ENCODE measurements at regions not wholly inside any gene's neighbourhood (a gene's known extent, or its start where the extent isn't known, plus 50 kb on each side); places are given as distances from the start of the nearest gene placed in this dataset.

DNA sequence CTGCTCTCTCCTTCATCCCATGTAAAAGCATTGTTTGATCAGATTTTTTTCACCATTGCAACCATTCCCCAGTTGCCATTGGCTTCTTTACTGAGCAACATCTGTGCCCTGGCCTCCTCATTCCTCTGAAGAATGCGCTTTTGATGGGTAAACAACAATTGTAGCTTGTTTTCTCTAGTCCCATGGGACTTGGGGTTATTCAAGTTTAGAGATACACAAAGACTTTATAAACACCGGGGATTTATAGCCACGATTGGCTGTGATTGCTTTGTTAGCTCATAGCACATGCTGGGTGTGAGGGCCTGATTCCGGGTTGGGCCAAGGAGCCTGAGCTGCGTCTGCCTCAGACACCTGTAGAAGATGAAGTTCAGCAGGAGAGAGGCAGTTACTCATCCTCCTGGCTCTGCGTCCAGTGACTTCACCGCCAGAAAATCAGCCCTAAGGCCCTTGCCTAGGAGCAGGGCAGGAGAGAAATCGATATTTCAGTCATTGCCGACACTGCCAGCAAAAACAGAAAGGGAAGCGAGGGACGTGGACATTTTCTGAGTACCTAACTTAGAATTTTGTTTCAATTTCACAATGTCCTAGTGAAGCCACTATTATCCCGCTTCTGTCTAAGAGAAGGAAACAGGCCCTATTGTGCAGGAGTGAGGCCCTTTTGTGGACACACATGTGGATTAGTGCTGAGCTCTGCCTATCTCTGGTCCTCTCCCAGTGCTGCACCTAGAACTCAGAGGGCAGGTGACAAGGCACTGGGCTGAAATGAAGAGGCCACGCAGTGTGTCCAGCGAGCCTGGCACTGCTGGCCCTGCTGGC, 159.8 kb upstream of the USP24 start:
- intact Hi-C loops (cut with micrococcal nuclease): loop anchor here (1.0 to 5.0 kb wide), 5 partner anchors 54 to 1210 kb away; no protein-coding TSS in a partner anchor
- H3K4me2 ChIP-seq (ENCODE audit: low read length): peak overlapping the region; percentile 64
- no peaks in the 10 kb centered on the region for H3K27me3 ChIP-seq (ENCODE audit: low read length)
- H4K20me1 ChIP-seq (ENCODE audit: low read length): no peaks in the 10 kb centered on the region
- no peaks in the 10 kb centered on the region for H3F3A ChIP-seq (ENCODE audit: low read length, unreplicated experiment)
- no peaks in the 10 kb centered on the region for H3K79me2 ChIP-seq (ENCODE audit: low read length)
- TSS peak; percentile 61 for BruUV-seq (replicated peaks)
- TF ChIP-seq EZH2phosphoT487 (IDR thresholded peaks at IDR 0.05; ENCODE audit: borderline replicate concordance, low read length): no peak
- no peak for TF ChIP-seq EZH2 (IDR thresholded peaks at IDR 0.05; ENCODE audit: low read length, unreplicated experiment)
- TF ChIP-seq, protein P1, sequence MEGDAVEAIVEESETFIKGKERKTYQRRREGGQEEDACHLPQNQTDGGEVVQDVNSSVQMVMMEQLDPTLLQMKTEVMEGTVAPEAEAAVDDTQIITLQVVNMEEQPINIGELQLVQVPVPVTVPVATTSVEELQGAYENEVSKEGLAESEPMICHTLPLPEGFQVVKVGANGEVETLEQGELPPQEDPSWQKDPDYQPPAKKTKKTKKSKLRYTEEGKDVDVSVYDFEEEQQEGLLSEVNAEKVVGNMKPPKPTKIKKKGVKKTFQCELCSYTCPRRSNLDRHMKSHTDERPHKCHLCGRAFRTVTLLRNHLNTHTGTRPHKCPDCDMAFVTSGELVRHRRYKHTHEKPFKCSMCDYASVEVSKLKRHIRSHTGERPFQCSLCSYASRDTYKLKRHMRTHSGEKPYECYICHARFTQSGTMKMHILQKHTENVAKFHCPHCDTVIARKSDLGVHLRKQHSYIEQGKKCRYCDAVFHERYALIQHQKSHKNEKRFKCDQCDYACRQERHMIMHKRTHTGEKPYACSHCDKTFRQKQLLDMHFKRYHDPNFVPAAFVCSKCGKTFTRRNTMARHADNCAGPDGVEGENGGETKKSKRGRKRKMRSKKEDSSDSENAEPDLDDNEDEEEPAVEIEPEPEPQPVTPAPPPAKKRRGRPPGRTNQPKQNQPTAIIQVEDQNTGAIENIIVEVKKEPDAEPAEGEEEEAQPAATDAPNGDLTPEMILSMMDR (conservative IDR thresholded peaks at IDR 0.05; ENCODE audit: low read depth, low read length): no peak
- peak overlapping the region; percentile 90 for H3K27ac ChIP-seq (ENCODE audit: low read length)
- no peaks in the 10 kb centered on the region for H3K9me3 ChIP-seq (ENCODE audit: low read length)
- peak overlapping the region; percentile 6; the same call in 1 of the 2 replicates for H3K4me3 ChIP-seq (ENCODE audit: low read length)
- ChIA-PET CTCF (interaction anchor here (0.5 to 1.9 kb wide), 11 partner anchors 28 to 1450 kb away, joined by 3 to 12 read pairs (median 5); no protein-coding TSS in a partner anchor), POLR2A (ENCODE audit: unreplicated experiment) (no interaction called here)
- H3K36me3 ChIP-seq (ENCODE audit: low read depth, low read length): no peaks in the 10 kb centered on the region
- ATAC-seq: peak; percentile 88
- peak overlapping the region; percentile 64 for H2AFZ ChIP-seq (ENCODE audit: low read length)
- peaks cover 55% of the 10 kb centered on the region for H3K4me1 ChIP-seq (ENCODE audit: insufficient read depth, low read length)
- H3K9ac ChIP-seq (ENCODE audit: low read length): peak overlapping the region; percentile 74
- H3K9me2 ChIP-seq (replicated peaks; ENCODE audit: low read length): no peaks in the 10 kb centered on the region
- peak; percentile 90 for DNase-seq

DNA sequence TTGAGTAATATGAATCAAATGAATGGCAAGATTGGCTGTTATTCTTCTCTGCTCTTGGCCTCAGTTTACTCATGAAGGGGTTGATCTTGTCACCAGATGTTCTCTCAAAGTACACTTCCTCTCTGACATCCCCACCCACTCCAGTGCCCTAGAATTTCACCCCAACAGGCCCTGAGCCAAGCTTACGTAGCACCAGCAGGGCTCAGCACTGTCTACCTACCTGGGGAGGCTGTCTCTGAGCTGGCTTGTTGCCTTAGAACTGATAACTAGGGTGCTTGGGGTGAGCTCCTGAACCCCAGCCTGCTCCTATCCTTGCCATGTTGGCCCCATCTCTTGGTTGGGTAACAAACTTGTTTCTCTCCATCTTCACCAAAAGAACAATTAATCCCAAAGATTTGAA, 159.1 kb upstream of the USP24 start:
- intact Hi-C loops (cut with micrococcal nuclease): loop anchor here (2.0 kb wide), 2 partner anchors 133 to 1211 kb away; no protein-coding TSS in a partner anchor
- CTCF ChIA-PET: interaction anchor here (1.8 to 1.9 kb wide), 2 partner anchors 55 to 99 kb away, joined by 5 to 12 read pairs; no protein-coding TSS in a partner anchor

More for the DNA sequence above, 159.1 kb upstream of the USP24 start:
- no peak overlapping the region for H3K4me3 ChIP-seq (ENCODE audit: low read length)
- no peaks in the 10 kb centered on the region for H4K20me1 ChIP-seq (ENCODE audit: low read length)
- H3K36me3 ChIP-seq (ENCODE audit: low read depth, low read length): no peaks in the 10 kb centered on the region
- no peaks in the 10 kb centered on the region for H3K9me3 ChIP-seq (ENCODE audit: low read length)
- no peaks in the 10 kb centered on the region for H3K9me2 ChIP-seq (replicated peaks; ENCODE audit: low read length)
- no peaks in the 10 kb centered on the region for H3K27me3 ChIP-seq (ENCODE audit: low read length)
- no peak for DNase-seq
- TF ChIP-seq EZH2 (IDR thresholded peaks at IDR 0.05; ENCODE audit: low read length, unreplicated experiment): no peak
- TF ChIP-seq, protein P1 (conservative IDR thresholded peaks at IDR 0.05; ENCODE audit: low read depth, low read length): no peak
- H3K27ac ChIP-seq (ENCODE audit: low read length): peak overlapping the region; percentile 90; the same call in 1 of the 2 replicates
- H3K79me2 ChIP-seq (ENCODE audit: low read length): no peaks in the 10 kb centered on the region
- no peak overlapping the region for H3K9ac ChIP-seq (ENCODE audit: low read length)
- no peak overlapping the region for H2AFZ ChIP-seq (ENCODE audit: low read length)
- H3K4me2 ChIP-seq (ENCODE audit: low read length): no peak overlapping the region
- no TSS peak for BruUV-seq (replicated peaks)
- POLR2A ChIA-PET (ENCODE audit: unreplicated experiment): no interaction called here
- ATAC-seq: no peak
- peaks cover 57% of the 10 kb centered on the region for H3K4me1 ChIP-seq (ENCODE audit: insufficient read depth, low read length)
- no peaks in the 10 kb centered on the region for H3F3A ChIP-seq (ENCODE audit: low read length, unreplicated experiment)
